ENCODE measurements at regions not wholly inside any gene's neighbourhood (a gene's known extent, or its start where the extent isn't known, plus 50 kb on each side); places are given as distances from the start of the nearest gene placed in this dataset.

GRCh38 chr11:111172321-111172862, 73.1 kb upstream of the POU2AF2 start:
- H3K4me1 ChIP-seq (ENCODE audit: control insufficient read depth, insufficient read depth, low read length, poor library complexity, severe bottlenecking) = no peaks in the 10 kb centered on the region
- no peak overlapping the region for H3K27ac ChIP-seq (ENCODE audit: low read depth, low read length, severe bottlenecking)
- H3K4me3 ChIP-seq (ENCODE audit: extremely low read depth, insufficient read depth, low read length, poor library complexity, severe bottlenecking) = no peak overlapping the region
- H3K36me3 ChIP-seq (ENCODE audit: control insufficient read depth, insufficient read depth, low read length) = no peaks in the 10 kb centered on the region
- 94% methylated on average over 3 of the region's 3 CpGs; no CpG with 5 or more reads in 1 of the 2 experiments for WGBS, 2 experiments (ENCODE audit: insufficient coverage in 2 of 2)
- H3K9me3 ChIP-seq (ENCODE audit: control insufficient read depth, low read length) = no peaks in the 10 kb centered on the region

DNA sequence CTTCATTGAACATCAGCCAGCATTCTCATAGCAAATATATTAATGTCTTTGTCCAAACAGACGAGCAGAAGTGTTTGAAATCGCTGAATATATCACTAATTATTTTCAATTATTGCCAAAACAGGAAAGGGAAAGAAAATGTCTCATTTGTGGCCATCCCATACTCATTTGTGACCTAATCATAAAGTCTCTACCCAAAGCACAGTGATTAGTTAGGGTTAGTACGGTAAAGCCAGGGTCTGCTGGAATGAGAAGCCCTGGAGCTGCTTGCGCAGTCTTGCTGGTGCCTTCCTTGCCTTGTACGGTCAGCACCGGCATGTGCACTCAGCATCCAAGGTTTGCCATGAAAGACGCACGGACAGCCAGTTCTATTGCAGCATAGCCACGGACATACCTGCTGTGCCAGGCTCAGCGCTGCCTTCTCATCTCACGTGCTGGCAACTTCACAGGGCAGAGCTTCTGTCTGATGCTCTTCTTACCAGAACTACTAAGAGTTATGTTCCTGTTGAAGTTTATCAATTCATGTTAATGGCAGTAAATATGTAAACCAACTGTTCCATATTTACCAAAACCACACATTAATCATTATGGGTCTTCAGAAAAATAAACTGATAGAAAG, 74.7 kb upstream of the POU2AF2 start:
- Histone ChIP-seq H3K4me1 (ENCODE audit: control insufficient read depth, insufficient read depth, low read length, poor library complexity, severe bottlenecking) (no peaks in the 10 kb centered on the region), H3K9me3 (ENCODE audit: control insufficient read depth, low read length) (no peaks in the 10 kb centered on the region), H3K36me3 (ENCODE audit: control insufficient read depth, insufficient read depth, low read length) (no peaks in the 10 kb centered on the region), H3K4me3 (ENCODE audit: extremely low read depth, insufficient read depth, low read length, poor library complexity, severe bottlenecking) (no peak overlapping the region), H3K27ac (ENCODE audit: low read depth, low read length, severe bottlenecking) (no peak overlapping the region)
- 91 to 97% methylated on average over 6 to 7 of the region's 11 CpGs for WGBS, 2 experiments (ENCODE audit: insufficient coverage in 2 of 2)

DNA sequence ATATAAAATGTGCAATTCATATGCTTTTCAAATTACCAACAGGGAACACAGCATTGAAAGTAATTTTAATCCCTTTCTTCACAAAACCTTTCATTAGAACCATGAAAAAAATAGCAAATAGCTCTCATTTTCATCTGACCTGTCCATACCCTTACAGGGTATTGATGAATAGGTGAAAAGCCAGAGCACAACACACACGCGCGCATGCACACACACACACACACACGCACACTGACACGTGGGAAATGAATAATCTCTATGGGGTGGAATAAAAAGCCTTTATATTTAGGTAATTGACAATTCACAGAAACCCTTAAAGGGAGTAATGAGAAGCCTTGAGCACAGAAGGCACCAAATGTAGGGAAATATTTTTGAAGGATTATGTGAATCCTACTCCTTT, 76.2 kb upstream of the POU2AF2 start:
- WGBS, 2 experiments (ENCODE audit: insufficient coverage in 2 of 2) = 80% methylated on average over 2 of the region's 5 CpGs; no CpG with 5 or more reads in 1 of the 2 experiments
- Histone ChIP-seq H3K27ac (ENCODE audit: low read depth, low read length, severe bottlenecking) (no peak overlapping the region), H3K4me1 (ENCODE audit: control insufficient read depth, insufficient read depth, low read length, poor library complexity, severe bottlenecking) (no peaks in the 10 kb centered on the region), H3K36me3 (ENCODE audit: control insufficient read depth, insufficient read depth, low read length) (no peaks in the 10 kb centered on the region), H3K9me3 (ENCODE audit: control insufficient read depth, low read length) (no peaks in the 10 kb centered on the region), H3K4me3 (ENCODE audit: extremely low read depth, insufficient read depth, low read length, poor library complexity, severe bottlenecking) (no peak overlapping the region)

DNA sequence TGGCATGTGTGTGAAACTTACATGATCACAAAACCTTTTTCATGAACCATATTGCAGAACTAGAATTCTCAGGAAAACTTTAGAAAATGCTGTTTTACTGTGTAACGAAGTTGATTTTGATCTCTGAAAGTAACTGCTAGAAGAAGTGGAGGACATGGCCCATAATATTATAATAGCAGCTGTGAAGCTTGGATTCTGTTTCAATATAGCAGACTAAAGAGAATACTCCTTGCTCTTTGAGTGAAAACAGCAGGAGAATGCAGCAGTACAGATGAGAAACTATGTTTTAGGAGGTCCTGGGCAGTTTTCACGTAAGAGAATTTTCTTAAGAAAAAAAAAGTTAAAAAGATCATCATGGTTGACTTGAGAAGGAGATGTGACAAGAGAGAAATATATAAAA, 76.7 kb upstream of the POU2AF2 start:
- WGBS, 2 experiments (ENCODE audit: insufficient coverage in 2 of 2) = 90 to 100% methylated on average over 1 of the region's 2 CpGs
- Histone ChIP-seq H3K9me3 (ENCODE audit: control insufficient read depth, low read length) (no peaks in the 10 kb centered on the region), H3K36me3 (ENCODE audit: control insufficient read depth, insufficient read depth, low read length) (no peaks in the 10 kb centered on the region), H3K27ac (ENCODE audit: low read depth, low read length, severe bottlenecking) (no peak overlapping the region), H3K4me1 (ENCODE audit: control insufficient read depth, insufficient read depth, low read length, poor library complexity, severe bottlenecking) (no peaks in the 10 kb centered on the region), H3K4me3 (ENCODE audit: extremely low read depth, insufficient read depth, low read length, poor library complexity, severe bottlenecking) (no peak overlapping the region)

GRCh38 chr11:111167666-111168065, 77.9 kb upstream of the POU2AF2 start:
- WGBS, 2 experiments (ENCODE audit: insufficient coverage in 2 of 2) = 81 to 100% methylated on average over 2 of the region's 2 CpGs
- H3K36me3 ChIP-seq (ENCODE audit: control insufficient read depth, insufficient read depth, low read length) = no peaks in the 10 kb centered on the region
- H3K4me1 ChIP-seq (ENCODE audit: control insufficient read depth, insufficient read depth, low read length, poor library complexity, severe bottlenecking) = no peaks in the 10 kb centered on the region
- H3K4me3 ChIP-seq (ENCODE audit: extremely low read depth, insufficient read depth, low read length, poor library complexity, severe bottlenecking) = no peak overlapping the region
- H3K9me3 ChIP-seq (ENCODE audit: control insufficient read depth, low read length) = no peaks in the 10 kb centered on the region
- no peak overlapping the region for H3K27ac ChIP-seq (ENCODE audit: low read depth, low read length, severe bottlenecking)

DNA sequence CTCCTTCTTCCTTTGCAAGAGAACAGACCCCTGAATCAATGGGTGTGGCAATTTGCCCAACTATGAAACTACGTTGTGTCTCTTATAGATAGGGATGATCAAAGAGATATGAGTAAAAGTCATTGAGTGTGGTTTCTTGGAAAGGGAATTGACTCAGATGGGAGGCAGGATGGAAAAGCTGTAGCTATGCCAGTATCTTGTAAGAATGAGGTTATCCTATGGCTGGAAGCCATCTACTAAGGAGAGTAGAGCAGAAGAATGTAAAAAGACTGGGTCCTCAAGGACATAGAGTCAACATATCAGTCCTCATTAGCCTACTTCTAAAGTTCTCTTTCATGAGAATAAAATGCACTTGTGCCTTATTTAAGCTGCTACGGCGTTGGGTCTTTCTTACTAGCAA, 78.9 kb upstream of the POU2AF2 start:
- Histone ChIP-seq H3K27ac (ENCODE audit: low read depth, low read length, severe bottlenecking) (no peak overlapping the region), H3K4me3 (ENCODE audit: extremely low read depth, insufficient read depth, low read length, poor library complexity, severe bottlenecking) (no peak overlapping the region), H3K36me3 (ENCODE audit: control insufficient read depth, insufficient read depth, low read length) (no peaks in the 10 kb centered on the region), H3K9me3 (ENCODE audit: control insufficient read depth, low read length) (no peaks in the 10 kb centered on the region), H3K4me1 (ENCODE audit: control insufficient read depth, insufficient read depth, low read length, poor library complexity, severe bottlenecking) (no peaks in the 10 kb centered on the region)
- 78 to 100% methylated on average over 1 of the region's 3 CpGs for WGBS, 2 experiments (ENCODE audit: insufficient coverage in 2 of 2)

GRCh38 chr11:111162305-111162704, 83.2 kb upstream of the POU2AF2 start:
- H3K4me1 ChIP-seq (ENCODE audit: control insufficient read depth, insufficient read depth, low read length, poor library complexity, severe bottlenecking) = no peaks in the 10 kb centered on the region
- no peaks in the 10 kb centered on the region for H3K36me3 ChIP-seq (ENCODE audit: control insufficient read depth, insufficient read depth, low read length)
- H3K9me3 ChIP-seq (ENCODE audit: control insufficient read depth, low read length) = no peaks in the 10 kb centered on the region
- no peak overlapping the region for H3K4me3 ChIP-seq (ENCODE audit: extremely low read depth, insufficient read depth, low read length, poor library complexity, severe bottlenecking)
- 75 to 80% methylated on average over 1 of the region's 1 CpG for WGBS, 2 experiments (ENCODE audit: insufficient coverage in 2 of 2)
- no peak overlapping the region for H3K27ac ChIP-seq (ENCODE audit: low read depth, low read length, severe bottlenecking)

DNA sequence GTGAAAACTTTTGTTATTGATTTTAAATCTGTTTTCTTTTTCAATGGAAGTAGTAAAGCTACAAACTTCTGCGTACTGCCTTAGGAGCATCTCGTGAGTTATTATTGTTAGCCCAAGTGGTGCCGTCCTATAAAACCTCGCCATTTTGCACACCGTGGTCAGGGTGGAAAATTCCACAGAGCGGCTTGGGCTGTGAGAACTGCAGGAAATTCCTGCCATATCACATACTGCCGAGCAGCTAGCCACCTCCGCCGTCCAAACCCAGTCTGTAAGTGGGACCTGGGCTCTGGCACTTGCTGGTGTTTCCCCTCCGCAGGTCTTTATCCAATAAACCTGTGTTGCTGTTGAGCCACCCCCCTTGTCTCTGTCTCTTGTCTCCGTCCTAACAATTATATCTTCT, 88.0 kb upstream of the POU2AF2 start:
- no peak overlapping the region for H3K4me3 ChIP-seq (ENCODE audit: extremely low read depth, insufficient read depth, low read length, poor library complexity, severe bottlenecking)
- 92% methylated on average over 6 to 10 of the region's 11 CpGs for WGBS, 2 experiments (ENCODE audit: insufficient coverage in 2 of 2)

DNA sequence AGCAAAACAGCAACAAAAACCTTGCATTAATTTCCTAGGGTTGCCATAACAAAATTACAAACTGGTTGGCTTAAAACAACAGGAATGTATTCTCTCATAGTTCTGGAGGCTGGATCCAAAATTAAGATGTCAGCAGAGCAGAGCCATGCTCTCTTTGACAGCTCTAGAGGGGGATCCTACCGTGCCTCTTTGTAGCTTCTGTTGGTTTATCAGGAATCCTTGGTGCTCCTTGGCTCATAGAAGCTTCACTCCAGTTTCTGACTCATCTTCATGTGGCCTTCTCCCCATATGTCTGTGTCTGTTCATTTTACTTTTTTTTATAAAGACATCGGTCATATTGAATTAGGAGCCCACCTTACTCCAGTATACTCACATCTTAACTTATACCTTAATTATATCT, 90.5 kb upstream of the POU2AF2 start:
- Histone ChIP-seq H3K27ac (ENCODE audit: low read depth, low read length, severe bottlenecking) (no peak overlapping the region), H3K9me3 (ENCODE audit: control insufficient read depth, low read length) (no peaks in the 10 kb centered on the region), H3K4me3 (ENCODE audit: extremely low read depth, insufficient read depth, low read length, poor library complexity, severe bottlenecking) (no peak overlapping the region), H3K36me3 (ENCODE audit: control insufficient read depth, insufficient read depth, low read length) (no peaks in the 10 kb centered on the region), H3K4me1 (ENCODE audit: control insufficient read depth, insufficient read depth, low read length, poor library complexity, severe bottlenecking) (no peaks in the 10 kb centered on the region)
- WGBS, 2 experiments (ENCODE audit: insufficient coverage in 2 of 2) = 74 to 76% methylated on average over 2 of the region's 2 CpGs

More for the DNA sequence above, 88.0 kb upstream of the POU2AF2 start:
- Histone ChIP-seq H3K36me3 (ENCODE audit: control insufficient read depth, insufficient read depth, low read length) (no peaks in the 10 kb centered on the region), H3K9me3 (ENCODE audit: control insufficient read depth, low read length) (no peaks in the 10 kb centered on the region), H3K27ac (ENCODE audit: low read depth, low read length, severe bottlenecking) (no peak overlapping the region), H3K4me1 (ENCODE audit: control insufficient read depth, insufficient read depth, low read length, poor library complexity, severe bottlenecking) (no peaks in the 10 kb centered on the region)

GRCh38 chr11:111153194-111153593, 92.3 kb upstream of the POU2AF2 start:
- peaks cover 7% of the 10 kb centered on the region for H3K4me1 ChIP-seq (ENCODE audit: control insufficient read depth, insufficient read depth, low read length, poor library complexity, severe bottlenecking)
- no peak overlapping the region for H3K27ac ChIP-seq (ENCODE audit: low read depth, low read length, severe bottlenecking)
- H3K4me3 ChIP-seq (ENCODE audit: extremely low read depth, insufficient read depth, low read length, poor library complexity, severe bottlenecking) = no peak overlapping the region
- no peaks in the 10 kb centered on the region for H3K9me3 ChIP-seq (ENCODE audit: control insufficient read depth, low read length)
- WGBS, 2 experiments (ENCODE audit: insufficient coverage in 2 of 2) = 95 to 100% methylated on average over 2 of the region's 2 CpGs
- H3K36me3 ChIP-seq (ENCODE audit: control insufficient read depth, insufficient read depth, low read length) = no peaks in the 10 kb centered on the region

DNA sequence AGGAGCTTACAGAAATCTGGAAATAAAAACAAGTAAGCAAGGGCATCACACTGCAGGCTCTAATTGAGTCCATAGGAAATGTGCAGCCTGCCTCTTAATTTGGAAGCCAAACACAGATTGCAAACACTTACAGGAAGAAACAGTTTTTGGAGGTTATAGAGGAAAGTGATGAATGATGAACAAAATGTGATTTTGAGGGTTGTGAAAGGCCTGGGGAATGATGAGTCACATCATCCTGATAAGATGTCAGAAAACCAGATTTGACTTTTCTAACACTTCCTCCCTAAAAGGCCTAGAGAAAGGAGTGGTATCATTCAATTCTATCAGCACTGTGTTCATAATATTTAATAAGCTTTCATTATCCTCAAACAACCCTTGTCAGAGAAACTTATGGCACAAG, 96.6 kb upstream of the POU2AF2 start:
- Histone ChIP-seq H3K4me1 (ENCODE audit: control insufficient read depth, insufficient read depth, low read length, poor library complexity, severe bottlenecking) (peaks cover 7% of the 10 kb centered on the region), H3K36me3 (ENCODE audit: control insufficient read depth, insufficient read depth, low read length) (no peaks in the 10 kb centered on the region), H3K9me3 (ENCODE audit: control insufficient read depth, low read length) (no peaks in the 10 kb centered on the region), H3K4me3 (ENCODE audit: extremely low read depth, insufficient read depth, low read length, poor library complexity, severe bottlenecking) (no peak overlapping the region), H3K27ac (ENCODE audit: low read depth, low read length, severe bottlenecking) (no peak overlapping the region)

Measured in mesodermal cell (in vitro differentiated cells).